ENCODE measurements at regions not wholly inside any gene's neighbourhood (a gene's known extent, or its start where the extent isn't known, plus 50 kb on each side); places are given as distances from the start of the nearest gene placed in this dataset.

DNA sequence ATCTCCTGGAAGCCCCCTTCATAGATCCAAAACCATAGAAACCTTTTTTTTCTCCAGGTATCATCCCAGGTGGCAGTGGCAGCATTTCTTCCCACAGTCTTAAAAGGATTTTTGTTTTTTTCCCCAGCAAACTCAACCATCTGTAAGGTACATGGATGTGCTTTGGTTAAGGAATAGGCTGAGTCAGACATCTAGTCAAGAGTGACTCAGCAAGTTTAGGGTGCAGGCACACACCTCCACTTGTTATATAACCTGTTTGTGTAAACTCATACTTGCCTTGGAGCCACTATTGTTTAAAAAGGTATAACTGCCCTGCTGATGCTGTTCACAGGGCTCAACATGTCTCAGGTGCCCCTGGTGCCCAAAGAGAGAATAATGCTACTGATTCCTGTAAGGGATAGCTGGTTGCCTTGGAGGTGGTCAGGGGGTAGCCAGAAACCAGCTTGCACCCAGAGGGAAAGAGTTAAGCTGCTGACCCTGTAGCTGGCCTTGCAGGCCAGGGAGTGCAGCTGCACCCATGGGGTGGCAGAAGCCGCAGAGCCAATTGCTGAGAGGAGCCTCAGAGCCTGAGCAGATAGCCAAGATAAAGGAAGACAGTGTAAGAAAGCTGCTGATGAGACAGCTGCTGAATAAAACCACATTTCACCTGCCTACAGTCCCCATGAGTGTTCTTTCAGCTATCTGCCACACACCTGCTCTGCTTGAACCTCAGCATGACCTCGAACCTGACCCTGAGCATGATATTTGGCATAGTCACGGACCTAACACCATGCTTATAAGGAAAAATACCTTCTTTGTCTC is 1726.1 kb upstream of the RAG2 start:
- H3K9me3 ChIP-seq, result no peaks in the 10 kb centered on the region
- no peak for TF ChIP-seq POLR2A (IDR thresholded peaks at IDR 0.05)
- TF ChIP-seq, protein P1, sequence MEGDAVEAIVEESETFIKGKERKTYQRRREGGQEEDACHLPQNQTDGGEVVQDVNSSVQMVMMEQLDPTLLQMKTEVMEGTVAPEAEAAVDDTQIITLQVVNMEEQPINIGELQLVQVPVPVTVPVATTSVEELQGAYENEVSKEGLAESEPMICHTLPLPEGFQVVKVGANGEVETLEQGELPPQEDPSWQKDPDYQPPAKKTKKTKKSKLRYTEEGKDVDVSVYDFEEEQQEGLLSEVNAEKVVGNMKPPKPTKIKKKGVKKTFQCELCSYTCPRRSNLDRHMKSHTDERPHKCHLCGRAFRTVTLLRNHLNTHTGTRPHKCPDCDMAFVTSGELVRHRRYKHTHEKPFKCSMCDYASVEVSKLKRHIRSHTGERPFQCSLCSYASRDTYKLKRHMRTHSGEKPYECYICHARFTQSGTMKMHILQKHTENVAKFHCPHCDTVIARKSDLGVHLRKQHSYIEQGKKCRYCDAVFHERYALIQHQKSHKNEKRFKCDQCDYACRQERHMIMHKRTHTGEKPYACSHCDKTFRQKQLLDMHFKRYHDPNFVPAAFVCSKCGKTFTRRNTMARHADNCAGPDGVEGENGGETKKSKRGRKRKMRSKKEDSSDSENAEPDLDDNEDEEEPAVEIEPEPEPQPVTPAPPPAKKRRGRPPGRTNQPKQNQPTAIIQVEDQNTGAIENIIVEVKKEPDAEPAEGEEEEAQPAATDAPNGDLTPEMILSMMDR (IDR thresholded peaks at IDR 0.05), result no peak
- H3K27ac ChIP-seq, result no peak overlapping the region
- no peaks in the 10 kb centered on the region for H3K27me3 ChIP-seq
- no peaks in the 10 kb centered on the region for H3K36me3 ChIP-seq
- WGBS, 2 donors, result 54 to 62% methylated on average over 3 of the region's 3 CpGs
- no peak overlapping the region for H3K4me3 ChIP-seq (replicated peaks in 1 of 3)
- DNase-seq, result no peak
- H3K4me1 ChIP-seq, result no peaks in the 10 kb centered on the region
- intact Hi-C loops (cut with DNase I), result no loop called here

DNA sequence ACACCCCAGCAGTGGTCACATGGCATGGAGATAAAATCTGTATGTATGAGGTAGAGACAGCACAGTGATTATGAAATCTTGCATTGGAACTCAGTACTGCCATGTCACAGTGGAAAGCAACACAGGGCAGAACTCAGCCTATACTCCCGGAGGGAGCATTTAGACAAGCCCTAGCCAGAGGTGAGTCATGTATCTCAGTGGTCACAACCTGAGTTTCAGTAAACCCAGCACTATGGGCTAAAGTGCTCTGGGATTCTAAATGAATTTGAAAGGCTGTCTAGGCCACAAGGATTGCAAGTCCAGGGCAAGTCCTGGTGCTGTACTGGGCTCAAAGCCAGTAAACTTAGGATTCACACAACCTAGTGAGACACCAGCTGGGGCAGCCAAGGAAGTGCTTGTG is 1717.1 kb upstream of the RAG2 start:
- no peaks in the 10 kb centered on the region for H3K27me3 ChIP-seq
- H3K9me3 ChIP-seq, result no peaks in the 10 kb centered on the region
- H3K4me1 ChIP-seq, result no peaks in the 10 kb centered on the region
- DNase-seq, result no peak
- TF ChIP-seq POLR2A (IDR thresholded peaks at IDR 0.05), result no peak
- TF ChIP-seq, protein P1 (IDR thresholded peaks at IDR 0.05), result no peak
- no peaks in the 10 kb centered on the region for H3K36me3 ChIP-seq
- no peak overlapping the region for H3K27ac ChIP-seq
- 85 to 100% methylated on average over 1 of the region's 1 CpG for WGBS, 2 donors
- intact Hi-C loops (cut with DNase I), result no loop called here
- no peak overlapping the region for H3K4me3 ChIP-seq (replicated peaks in 1 of 3)

DNA sequence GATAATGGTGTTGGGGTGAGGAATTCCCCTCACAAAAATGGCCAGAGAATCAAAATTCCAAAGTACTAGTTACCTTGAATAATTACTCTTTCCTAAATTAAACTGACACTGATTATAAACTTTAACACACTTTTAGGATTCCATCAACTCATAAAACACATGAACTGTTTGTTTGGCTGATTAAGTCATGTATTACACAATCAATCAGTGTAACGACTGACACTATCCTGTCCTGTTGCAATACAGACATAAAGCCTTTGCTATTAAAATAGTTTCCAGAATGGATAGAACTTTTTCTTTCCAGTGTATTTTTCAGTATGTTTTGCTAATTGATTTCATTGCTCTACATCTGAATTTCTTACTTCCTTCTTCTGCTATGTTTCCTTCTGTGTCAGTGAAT is 1709.4 kb upstream of the RAG2 start:
- no peaks in the 10 kb centered on the region for H3K36me3 ChIP-seq
- no peak overlapping the region for H3K4me3 ChIP-seq (replicated peaks in 1 of 3)
- DNase-seq, result no peak
- no peaks in the 10 kb centered on the region for H3K9me3 ChIP-seq
- 88 to 90% methylated on average over 1 of the region's 1 CpG for WGBS, 2 donors
- intact Hi-C loops (cut with DNase I), result no loop called here
- TF ChIP-seq POLR2A (IDR thresholded peaks at IDR 0.05), result no peak
- TF ChIP-seq, protein P1 (IDR thresholded peaks at IDR 0.05), result no peak
- no peaks in the 10 kb centered on the region for H3K27me3 ChIP-seq
- H3K4me1 ChIP-seq, result no peaks in the 10 kb centered on the region
- no peak overlapping the region for H3K27ac ChIP-seq

GRCh38 chr11:38305682-38306081 is 1707.6 kb upstream of the RAG2 start:
- intact Hi-C loops (cut with DNase I), result no loop called here
- DNase-seq, result no peak
- WGBS, 2 donors, result 76 to 82% methylated on average over 6 of the region's 6 CpGs
- H3K27ac ChIP-seq, result no peak overlapping the region
- no peak for TF ChIP-seq POLR2A (IDR thresholded peaks at IDR 0.05)
- TF ChIP-seq, protein P1 (IDR thresholded peaks at IDR 0.05), result no peak
- no peaks in the 10 kb centered on the region for H3K36me3 ChIP-seq
- no peaks in the 10 kb centered on the region for H3K9me3 ChIP-seq
- no peaks in the 10 kb centered on the region for H3K4me1 ChIP-seq
- H3K4me3 ChIP-seq (replicated peaks in 1 of 3), result no peak overlapping the region
- no peaks in the 10 kb centered on the region for H3K27me3 ChIP-seq

DNA sequence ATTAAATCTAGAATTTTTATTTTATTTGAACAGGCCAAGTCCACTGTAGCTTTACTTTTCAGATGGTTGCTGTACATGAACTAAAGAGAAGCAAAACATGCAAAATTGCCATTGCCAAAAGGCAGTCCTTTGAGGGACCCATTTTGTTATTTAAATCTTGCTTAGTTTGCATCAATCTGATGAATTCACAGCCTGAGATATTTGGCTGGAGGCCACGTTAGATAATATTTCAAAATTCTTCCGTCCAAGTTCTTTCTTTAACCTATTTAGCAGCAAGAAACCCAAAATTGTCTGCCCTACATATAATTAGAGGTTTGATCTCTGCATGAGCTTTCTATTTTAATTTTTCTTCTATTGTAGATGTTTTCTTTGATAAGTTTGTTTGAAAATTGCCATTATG is 1706.9 kb upstream of the RAG2 start:
- no peaks in the 10 kb centered on the region for H3K27me3 ChIP-seq
- H3K4me3 ChIP-seq (replicated peaks in 1 of 3), result no peak overlapping the region
- no peak for DNase-seq
- TF ChIP-seq, protein P1 (IDR thresholded peaks at IDR 0.05), result no peak
- TF ChIP-seq POLR2A (IDR thresholded peaks at IDR 0.05), result no peak
- no peaks in the 10 kb centered on the region for H3K9me3 ChIP-seq
- no peaks in the 10 kb centered on the region for H3K36me3 ChIP-seq
- intact Hi-C loops (cut with DNase I), result no loop called here
- H3K4me1 ChIP-seq, result no peaks in the 10 kb centered on the region
- H3K27ac ChIP-seq, result no peak overlapping the region
- WGBS, 2 donors, result 69 to 81% methylated on average over 2 of the region's 2 CpGs
